HG02981 (cell line): ENCODE measurements at regions not wholly inside any gene's neighbourhood (a gene's known extent, or its start where the extent isn't known, plus 50 kb on each side); places are given as distances from the start of the nearest gene placed in this dataset.

Source experiments
- ATAC-seq: cut with Tn5 transposase; IDR thresholded peaks from one replicate; pipeline ENCODE4 v1.9.1; 2021; ENCODE audit warnings: mild to moderate bottlenecking, moderate library complexity; ENCODE audit not compliant: unreplicated experiment

DNA sequence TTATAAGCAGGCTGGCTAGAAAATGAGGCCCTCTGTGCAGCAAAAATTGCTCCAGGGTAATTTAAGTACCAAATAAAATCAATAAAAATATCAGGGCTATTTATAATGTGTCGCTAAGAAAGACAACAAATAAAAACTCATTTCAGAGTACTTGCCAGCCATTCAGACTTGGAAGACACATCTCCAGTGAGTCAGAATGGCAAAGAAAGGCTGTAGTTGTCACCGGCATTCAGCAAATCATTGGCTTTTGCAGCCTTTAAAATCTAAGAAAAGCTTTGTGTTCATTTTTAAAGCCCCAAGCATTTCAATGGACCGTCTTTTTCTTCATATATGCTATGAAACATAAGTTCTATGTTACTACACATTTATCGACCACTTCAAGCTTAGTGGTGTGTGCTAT is 141.1 kb upstream of the HNMT start:
- no peak for ATAC-seq

- no peak for ATAC-seq
These were observed 139.8 kb upstream of the HNMT start for GRCh38 chr2:137824501-137824900.

DNA sequence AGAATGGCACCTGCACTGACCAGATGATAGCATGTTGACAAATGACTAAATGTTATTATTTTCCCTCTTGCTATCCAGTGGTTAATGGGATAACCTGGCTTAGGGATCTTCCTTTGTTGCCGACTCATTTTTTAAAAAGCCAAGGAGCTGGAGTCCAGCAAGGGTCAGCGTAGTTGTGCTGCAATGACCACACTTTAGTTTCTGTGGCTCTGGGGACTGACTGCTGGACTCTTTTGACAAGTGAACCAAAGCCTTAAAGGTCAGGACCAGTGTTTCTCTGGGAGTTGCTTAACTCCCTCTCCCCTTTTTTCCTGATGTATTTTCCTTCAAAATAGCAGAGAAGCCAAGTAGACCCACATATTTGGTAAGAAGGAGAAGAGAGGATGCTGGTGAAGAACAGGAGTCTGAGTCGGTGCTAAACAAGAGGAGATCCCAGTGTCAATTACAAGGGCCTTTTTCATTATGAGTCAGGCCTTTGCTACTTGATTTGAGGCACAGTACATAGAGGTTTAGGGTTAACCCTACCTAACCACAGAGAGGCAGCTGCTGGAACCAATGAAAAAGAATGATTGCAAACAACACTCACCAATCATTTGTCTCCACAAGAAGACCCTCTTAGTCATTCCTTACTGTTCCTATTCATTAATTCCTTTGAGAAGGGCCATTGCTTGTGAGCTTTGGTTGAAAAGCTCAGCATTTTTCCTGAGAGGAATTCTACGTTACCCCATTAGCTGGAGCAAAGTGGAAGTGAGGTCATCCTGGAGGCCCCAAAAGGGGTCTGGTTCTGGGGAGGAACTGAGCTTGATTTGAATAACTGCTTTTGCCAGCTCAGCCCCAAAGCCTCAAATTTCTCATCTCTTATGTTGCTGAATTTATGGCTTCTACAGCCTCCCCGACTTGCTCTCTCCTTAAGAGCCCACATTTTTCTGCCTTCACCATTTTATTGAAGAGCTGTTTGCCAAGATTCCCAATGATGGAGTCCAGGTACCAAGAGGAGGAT is 137.6 kb upstream of the HNMT start:
- peak; percentile 96 for ATAC-seq

DNA sequence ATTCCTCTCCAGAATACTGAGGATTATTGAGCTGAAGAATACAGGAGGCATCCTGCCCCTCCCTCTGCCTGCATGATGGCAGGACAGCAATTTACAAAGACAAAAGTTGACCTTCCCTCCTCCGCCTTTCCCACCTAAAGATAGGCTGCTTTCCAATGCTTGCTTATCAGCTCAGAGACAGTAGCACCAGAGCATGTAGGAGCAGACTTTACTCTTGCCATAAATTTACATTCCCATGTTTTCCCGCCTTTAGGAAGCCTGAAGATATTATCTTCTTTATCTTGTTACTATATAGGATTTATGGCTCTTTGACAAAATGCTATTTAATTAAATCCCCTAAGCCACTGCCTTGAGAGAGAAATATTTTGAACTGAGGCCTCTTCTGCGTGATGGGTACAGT is 135.6 kb upstream of the HNMT start:
- ATAC-seq: no peak

GRCh38 chr2:137829251-137829650 is 135.0 kb upstream of the HNMT start:
- no peak for ATAC-seq

GRCh38 chr2:137834760-137835379 is 129.4 kb upstream of the HNMT start:
- no peak for ATAC-seq

DNA sequence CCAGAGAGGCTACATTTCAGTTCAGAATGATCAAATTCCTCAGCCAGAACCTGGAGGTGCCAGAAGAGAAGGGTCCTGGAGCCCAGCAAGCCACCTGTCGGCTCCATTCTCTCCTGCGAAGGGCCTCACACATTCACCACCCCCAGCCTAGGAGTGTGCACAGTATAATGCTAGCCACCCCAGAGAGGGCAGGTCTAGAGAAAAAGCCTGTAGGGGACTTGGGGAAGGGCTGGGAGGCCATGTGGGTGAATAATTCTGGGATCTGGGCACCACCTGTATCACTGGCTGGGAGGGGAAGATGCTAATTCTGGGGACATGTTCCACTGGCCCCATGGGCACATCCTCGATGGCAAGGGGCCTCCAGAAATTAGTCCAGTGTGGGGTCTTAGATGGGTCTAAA is 127.6 kb upstream of the HNMT start:
- ATAC-seq: no peak

DNA sequence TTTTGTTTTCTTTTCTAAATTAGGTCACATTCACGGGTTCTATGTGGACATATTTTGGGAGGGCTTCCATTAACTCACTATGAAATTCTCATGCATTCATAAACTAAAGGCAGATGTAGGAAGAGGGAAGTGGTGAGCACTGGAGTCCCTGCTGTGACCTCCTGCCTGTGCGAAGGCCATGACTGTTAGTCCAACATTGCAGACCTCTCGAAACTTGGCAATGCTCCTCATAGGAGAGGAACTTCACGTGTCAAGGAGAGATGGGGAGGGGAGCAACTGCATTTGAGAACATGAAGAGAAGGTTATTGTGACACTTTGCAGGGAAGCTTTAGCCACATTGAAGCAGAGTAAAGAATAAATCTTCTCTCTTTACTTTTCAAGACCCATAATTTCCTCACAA is 126.4 kb upstream of the HNMT start:
- no peak for ATAC-seq

- ATAC-seq: peak; percentile 53
These were observed 125.8 kb upstream of the HNMT start for GRCh38 chr2:137838255-137839092.

DNA sequence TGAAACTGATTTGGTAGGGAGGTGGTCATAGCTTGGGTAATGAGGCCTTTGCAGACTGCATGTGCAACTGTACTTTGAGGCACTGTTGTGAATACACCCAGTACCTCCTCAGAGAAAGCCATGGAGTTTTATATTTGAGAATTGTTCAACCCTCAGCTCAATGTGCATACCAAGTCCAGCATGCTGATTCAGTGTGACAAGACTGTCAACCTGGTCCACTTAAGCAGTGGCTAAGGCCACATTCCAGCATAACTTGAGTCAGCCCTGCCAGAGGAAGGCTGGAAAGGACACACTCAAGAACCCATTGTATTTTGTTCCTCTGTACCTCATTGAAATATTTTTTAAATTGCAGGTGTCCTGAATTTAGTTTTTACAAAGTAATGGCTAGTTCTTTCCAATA is 121.8 kb upstream of the HNMT start:
- ATAC-seq: no peak

GRCh38 chr2:137842952-137843351 is 121.3 kb upstream of the HNMT start:
- ATAC-seq: no peak

DNA sequence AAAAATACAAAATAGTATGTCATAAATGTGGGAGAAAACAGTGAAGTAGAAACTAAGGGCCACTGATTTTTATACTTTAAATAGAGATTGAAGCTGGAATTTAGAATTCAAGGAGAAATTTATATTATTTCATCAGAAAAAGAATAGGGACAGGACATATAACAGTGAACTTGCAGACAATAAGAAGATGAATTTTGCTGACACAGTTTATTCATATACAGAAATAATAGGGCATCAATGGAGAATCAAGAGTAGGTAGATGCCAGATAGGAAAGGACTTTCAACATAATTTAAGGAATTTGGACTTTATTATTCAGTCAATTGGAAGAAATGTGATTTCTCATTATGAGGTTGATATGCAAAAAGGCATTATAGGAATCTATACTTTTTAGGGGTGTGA is 118.9 kb upstream of the HNMT start:
- no peak for ATAC-seq

DNA sequence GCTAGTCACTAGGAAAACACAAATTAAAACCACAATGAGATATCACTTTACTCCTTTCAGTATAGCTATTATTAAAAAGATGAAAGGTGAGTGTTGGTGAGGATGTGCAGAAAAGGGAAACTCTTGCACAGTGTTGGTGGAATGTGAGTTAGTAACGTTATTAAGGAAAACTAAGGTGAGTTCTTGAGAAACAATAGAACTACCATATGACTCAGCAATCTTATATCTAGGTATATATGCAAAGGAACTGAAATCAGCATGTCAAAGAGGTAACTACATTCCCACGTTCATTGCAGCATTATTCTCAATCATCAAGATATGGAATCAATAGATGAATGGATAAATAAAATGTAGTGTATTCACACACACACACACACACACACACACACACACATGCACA is 117.3 kb upstream of the HNMT start:
- ATAC-seq: no peak

- no peak for ATAC-seq
These were observed 116.8 kb upstream of the HNMT start for GRCh38 chr2:137847443-137847842.

DNA sequence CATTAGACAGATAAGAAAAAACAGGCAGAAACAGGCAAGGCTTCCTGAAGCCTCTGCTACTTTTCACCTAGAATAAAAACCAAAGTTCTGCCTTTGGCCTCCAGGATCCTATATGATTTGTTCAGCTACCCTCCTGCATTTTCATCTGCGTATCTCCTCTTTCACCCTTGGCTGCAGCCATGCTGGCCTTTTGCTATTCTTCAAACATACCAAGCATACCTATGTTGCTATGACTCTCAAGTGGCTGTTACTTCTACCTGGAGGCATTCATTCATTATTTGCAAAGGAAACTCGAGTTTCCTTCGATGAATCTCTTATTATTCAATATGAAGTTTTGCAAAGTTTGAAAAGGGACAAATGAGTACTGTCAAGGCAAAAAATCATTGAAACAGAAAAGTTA is 106.4 kb upstream of the HNMT start:
- ATAC-seq: no peak

DNA sequence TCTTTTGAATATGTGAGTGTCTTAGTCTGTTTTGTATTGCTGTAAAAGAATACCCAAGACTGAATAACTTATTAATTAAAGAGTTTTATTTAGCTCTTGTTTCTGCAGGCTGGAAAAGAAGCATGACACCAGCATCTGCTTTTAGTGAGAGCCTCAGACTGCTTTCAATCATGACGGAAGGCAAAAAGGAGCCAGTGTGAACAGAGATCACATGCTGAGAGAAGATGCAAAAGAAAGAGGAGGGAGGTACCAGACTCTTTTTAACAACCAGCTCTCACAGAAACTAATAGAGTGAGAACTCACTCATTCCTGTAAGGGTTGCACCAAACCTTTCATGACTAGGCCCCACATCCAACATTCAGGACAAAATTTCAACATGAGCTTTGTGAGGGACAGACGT is 101.6 kb upstream of the HNMT start:
- ATAC-seq: no peak

- peak; percentile 55 for ATAC-seq
These were observed 98.2 kb upstream of the HNMT start for GRCh38 chr2:137865954-137866540.

- peak; percentile 79 for ATAC-seq
These were observed 93.6 kb upstream of the HNMT start for GRCh38 chr2:137870682-137871081.

GRCh38 chr2:137872577-137872976 is 91.7 kb upstream of the HNMT start:
- ATAC-seq: peak; percentile 44

- ATAC-seq: no peak
These were observed 90.6 kb upstream of the HNMT start for GRCh38 chr2:137873536-137874244.
